ENCODE measurements at regions not wholly inside any gene's neighbourhood (a gene's known extent, or its start where the extent isn't known, plus 50 kb on each side); places are given as distances from the start of the nearest gene placed in this dataset.
"Not testable (repeated sequence)": the region's sequence is repeated elsewhere in the genome, so short reads cannot be mapped to it uniquely, and the experiment has no call there.

DNA sequence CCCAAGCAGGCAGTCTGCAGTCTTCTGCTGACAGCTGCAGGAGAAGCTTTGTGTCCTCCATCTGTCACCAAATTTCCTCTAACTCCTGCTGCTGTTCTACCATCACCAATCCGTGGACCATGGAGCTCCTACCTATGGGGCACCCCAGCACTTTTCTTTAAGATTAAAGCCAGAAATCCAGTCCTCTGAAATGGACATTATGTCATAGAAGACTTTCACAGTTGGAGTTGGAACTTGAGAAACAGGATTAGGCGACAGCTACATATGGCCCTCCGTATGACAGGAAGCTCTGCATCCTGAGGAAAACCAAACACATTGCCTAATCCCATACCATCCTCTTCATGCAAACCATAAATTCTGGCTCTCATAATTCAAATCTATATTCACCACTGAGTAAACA, 470.6 kb upstream of the GALNTL6 start:
- TF ChIP-seq, protein P1, sequence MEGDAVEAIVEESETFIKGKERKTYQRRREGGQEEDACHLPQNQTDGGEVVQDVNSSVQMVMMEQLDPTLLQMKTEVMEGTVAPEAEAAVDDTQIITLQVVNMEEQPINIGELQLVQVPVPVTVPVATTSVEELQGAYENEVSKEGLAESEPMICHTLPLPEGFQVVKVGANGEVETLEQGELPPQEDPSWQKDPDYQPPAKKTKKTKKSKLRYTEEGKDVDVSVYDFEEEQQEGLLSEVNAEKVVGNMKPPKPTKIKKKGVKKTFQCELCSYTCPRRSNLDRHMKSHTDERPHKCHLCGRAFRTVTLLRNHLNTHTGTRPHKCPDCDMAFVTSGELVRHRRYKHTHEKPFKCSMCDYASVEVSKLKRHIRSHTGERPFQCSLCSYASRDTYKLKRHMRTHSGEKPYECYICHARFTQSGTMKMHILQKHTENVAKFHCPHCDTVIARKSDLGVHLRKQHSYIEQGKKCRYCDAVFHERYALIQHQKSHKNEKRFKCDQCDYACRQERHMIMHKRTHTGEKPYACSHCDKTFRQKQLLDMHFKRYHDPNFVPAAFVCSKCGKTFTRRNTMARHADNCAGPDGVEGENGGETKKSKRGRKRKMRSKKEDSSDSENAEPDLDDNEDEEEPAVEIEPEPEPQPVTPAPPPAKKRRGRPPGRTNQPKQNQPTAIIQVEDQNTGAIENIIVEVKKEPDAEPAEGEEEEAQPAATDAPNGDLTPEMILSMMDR (conservative IDR thresholded peaks at IDR 0.05; ENCODE audit: low read depth, low read length): no peak
- no peak overlapping the region for H3K4me3 ChIP-seq (ENCODE audit: low read length)
- DNase-seq (ENCODE audit: low read depth): no peak

DNA sequence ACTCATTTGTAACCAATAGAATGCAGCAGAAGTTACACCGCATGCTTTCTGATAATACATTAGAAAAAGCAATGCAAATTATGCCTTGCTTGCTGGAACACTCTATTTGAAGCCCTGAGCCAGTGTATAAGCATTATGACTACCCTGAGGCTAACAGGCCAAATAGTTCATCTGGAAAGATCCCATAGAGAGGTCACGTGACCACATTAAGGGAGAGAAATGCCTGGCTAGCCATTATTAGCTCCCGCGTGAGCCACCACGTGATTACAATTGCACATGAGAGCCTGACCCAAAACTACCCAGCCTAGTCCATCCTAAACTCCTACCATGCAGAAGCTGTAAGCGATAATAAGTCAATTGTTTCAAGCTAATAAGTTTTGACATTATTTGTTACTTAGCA, 472.9 kb upstream of the GALNTL6 start:
- TF ChIP-seq, protein P1 (conservative IDR thresholded peaks at IDR 0.05; ENCODE audit: low read depth, low read length): no peak
- no peak overlapping the region for H3K4me3 ChIP-seq (ENCODE audit: low read length)
- DNase-seq (ENCODE audit: low read depth): no peak

DNA sequence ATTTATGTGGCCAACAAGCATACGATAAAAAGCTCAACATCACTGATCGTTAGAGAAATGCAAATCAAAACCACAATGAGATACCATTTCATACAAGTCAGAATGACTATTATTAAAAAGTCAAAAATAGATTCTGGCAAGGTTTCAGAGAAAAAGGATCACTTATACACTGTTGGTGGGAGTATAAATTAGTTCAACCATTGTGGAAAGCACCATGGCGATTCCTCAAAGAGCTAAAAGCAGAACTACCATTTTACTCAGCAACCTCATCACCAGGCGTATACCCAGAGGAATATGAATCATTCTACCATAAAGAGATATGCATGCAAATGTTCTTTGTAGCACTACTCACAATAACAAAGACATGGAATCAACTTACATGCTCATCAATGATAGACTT, 478.7 kb upstream of the GALNTL6 start:
- H3K4me3 ChIP-seq (ENCODE audit: low read length): no peak overlapping the region
- no peak for DNase-seq (ENCODE audit: low read depth)
- TF ChIP-seq, protein P1 (conservative IDR thresholded peaks at IDR 0.05; ENCODE audit: low read depth, low read length): no peak

DNA sequence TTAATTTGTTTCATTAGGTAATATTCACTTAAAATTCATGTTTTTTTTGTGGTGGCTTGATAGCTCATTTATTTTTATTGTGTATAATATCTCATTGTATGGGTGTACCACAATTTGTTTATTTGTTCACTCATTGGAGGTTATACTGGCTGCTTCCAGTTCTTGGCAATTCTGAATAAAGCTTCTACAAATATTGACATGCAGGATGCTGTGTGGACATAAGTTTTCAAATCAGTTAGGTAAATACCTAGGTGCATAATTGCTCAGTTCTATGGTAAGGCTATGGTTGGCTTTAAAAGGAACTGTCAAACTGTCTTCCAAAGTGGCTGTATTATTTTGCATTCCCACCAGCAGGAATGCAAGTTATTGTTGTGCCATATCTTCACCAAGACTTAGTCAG, 504.5 kb upstream of the GALNTL6 start:
- H3K4me3 ChIP-seq (ENCODE audit: low read length): no peak overlapping the region
- TF ChIP-seq, protein P1 (conservative IDR thresholded peaks at IDR 0.05; ENCODE audit: low read depth, low read length): no peak
- no peak for DNase-seq (ENCODE audit: low read depth)

DNA sequence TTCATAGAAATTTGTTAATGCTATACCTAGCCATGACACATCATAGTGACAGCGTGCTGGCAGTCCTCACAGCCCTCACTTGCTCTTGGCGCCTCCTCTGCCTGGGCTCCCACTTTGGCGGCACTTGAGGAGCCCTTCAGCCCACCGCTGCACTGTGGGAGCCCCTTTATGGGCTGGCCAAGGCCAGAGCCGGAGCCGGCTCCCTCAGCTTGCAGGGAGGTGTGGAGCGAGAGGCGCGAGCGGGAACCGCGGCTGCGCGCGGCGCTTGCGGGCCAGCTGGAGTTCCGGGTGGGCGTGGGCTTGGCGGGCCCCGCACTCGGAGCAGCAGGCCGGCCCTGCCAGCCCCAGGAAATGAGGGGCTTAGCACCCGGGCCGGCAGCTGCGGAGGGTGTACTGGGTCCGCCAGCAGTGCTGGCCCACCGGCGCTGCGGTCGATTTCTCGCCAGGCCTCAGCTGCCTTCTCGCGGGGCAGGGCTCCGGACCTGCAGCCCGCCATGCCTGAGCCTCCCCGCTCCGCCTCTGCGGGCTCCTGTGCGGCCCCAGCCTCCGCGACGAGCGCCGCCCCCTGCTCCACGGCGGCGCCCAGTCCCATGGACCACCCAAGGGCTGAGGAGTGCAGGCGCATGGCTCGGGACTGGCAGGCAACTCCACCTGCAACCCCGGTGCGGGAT, 515.0 kb upstream of the GALNTL6 start:
- not testable (repeated sequence) for H3K4me3 ChIP-seq (ENCODE audit: low read length); DNase-seq (ENCODE audit: low read depth)

DNA sequence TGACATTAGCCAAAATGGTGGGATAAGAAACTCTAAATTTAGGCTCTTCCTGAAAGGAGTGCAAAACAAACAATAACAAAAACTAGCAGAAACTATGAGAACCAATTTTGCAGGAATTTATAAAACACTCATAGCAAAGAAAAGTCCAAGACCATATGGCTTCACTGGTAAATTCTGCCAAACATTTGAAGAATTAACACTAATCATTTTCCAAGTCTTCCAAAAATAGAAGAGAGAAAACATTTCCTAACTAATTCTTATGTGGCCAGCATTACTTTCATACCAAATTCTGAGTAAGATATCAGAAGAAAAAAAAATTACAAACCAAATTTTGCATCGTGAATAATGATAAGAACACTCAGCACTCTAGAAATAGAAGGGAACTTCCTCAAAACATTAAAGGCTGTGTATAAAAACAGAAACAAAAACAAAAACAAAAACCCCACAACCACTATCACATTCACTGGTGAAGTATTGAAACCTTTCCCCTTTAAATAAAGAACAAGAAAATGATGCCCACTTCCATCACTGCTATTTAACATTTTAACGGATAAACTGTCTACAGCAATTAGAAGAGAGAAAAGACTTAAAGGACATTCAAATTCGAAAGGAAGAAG, 524.3 kb upstream of the GALNTL6 start:
- no peak for DNase-seq (ENCODE audit: low read depth)
- TF ChIP-seq, protein P1 (conservative IDR thresholded peaks at IDR 0.05; ENCODE audit: low read depth, low read length): no peak
- no peak overlapping the region for H3K4me3 ChIP-seq (ENCODE audit: low read length)

DNA sequence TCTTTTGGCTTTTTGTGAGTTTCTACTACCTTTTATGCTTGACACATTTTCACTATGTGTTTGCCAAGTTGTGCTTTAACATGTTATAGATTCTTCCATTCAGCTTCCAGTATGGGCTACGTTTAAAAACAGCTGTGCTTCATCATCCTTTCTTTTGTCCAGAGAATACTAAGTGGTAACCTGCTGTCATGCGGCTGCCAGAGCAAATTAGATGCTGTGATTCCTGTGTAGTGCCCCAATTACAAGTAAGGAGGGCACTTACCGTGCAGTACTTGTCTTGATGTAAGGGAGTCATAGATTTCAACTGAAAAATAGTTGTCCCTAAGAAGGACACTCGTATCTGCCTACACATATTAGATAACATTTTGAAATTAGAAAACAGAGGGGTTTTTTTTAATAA, 531.8 kb upstream of the GALNTL6 start:
- no peak overlapping the region for H3K4me3 ChIP-seq (ENCODE audit: low read length)
- no peak for DNase-seq (ENCODE audit: low read depth)
- TF ChIP-seq, protein P1 (conservative IDR thresholded peaks at IDR 0.05; ENCODE audit: low read depth, low read length): no peak

Measured in retinal pigment epithelial cell (primary cell).